ENCODE measurements at regions not wholly inside any gene's neighbourhood (a gene's known extent, or its start where the extent isn't known, plus 50 kb on each side); places are given as distances from the start of the nearest gene placed in this dataset.

DNA sequence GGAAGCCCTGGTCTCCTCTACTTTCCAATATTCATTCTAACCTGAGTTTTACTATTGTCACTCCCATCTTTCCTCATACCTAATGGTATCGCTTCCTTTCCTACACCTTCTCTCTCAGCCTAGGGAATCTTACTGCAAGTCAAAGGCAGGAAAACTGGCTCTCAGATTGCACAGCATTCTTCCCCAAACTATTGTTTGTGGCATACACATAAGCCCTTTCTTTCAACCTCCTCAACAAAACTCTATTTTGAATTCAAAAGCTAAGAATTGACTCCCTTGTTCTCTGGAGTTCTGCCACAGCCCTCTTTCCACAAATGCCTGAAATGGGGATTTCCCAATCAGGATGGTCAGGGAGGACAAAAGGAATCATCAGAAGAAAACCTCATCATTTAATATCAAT is 181.5 kb downstream of the FAM76B start:
- no TSS peak for BruUV-seq (replicated peaks)
- Histone ChIP-seq H3K4me2 (ENCODE audit: low read length) (no peak overlapping the region), H2AFZ (ENCODE audit: low read depth, low read length, poor library complexity, severe bottlenecking) (no peak overlapping the region), H3K9me3 (ENCODE audit: control insufficient read depth in 1 of 2, insufficient read depth in 1 of 2, low read depth in 1 of 2, low read length in 2 of 2) (no peaks in the 10 kb centered on the region), H3K27ac (ENCODE audit: low read depth, low read length) (no peak overlapping the region), H3K79me2 (ENCODE audit: insufficient read depth, low read length) (no peaks in the 10 kb centered on the region), H3K9me2 (ENCODE audit: insufficient read depth) (no peaks in the 10 kb centered on the region), H3K4me3 (replicated peaks in 1 of 2; ENCODE audit: low read depth in 1 of 2, low read length in 2 of 2) (no peak overlapping the region), H3K4me1 (ENCODE audit: control insufficient read depth in 1 of 2, insufficient read depth in 2 of 2, low read length in 2 of 2) (no peaks in the 10 kb centered on the region), H4K20me1 (ENCODE audit: insufficient read depth) (no peaks in the 10 kb centered on the region), H3K36me3 (ENCODE audit: control insufficient read depth in 1 of 2, insufficient read depth in 2 of 2, low read length in 2 of 2) (no peaks in the 10 kb centered on the region), H3K9ac (ENCODE audit: low read length) (no peak overlapping the region), H3K27me3 (ENCODE audit: insufficient read depth, low read length) (0 out of 2 replicates have a peak, but pooled peaks cover 4% of the 10 kb centered on the region)
- ChIA-PET CTCF (no interaction called here), RAD21 (ENCODE audit: low non-redundant PET in 1 of 2, low total read pairs in 2 of 2, uncharacterized antibody in 2 of 2, unreplicated experiment in 2 of 2) (no interaction called here), POLR2A (no interaction called here)
- TF ChIP-seq, protein P1, sequence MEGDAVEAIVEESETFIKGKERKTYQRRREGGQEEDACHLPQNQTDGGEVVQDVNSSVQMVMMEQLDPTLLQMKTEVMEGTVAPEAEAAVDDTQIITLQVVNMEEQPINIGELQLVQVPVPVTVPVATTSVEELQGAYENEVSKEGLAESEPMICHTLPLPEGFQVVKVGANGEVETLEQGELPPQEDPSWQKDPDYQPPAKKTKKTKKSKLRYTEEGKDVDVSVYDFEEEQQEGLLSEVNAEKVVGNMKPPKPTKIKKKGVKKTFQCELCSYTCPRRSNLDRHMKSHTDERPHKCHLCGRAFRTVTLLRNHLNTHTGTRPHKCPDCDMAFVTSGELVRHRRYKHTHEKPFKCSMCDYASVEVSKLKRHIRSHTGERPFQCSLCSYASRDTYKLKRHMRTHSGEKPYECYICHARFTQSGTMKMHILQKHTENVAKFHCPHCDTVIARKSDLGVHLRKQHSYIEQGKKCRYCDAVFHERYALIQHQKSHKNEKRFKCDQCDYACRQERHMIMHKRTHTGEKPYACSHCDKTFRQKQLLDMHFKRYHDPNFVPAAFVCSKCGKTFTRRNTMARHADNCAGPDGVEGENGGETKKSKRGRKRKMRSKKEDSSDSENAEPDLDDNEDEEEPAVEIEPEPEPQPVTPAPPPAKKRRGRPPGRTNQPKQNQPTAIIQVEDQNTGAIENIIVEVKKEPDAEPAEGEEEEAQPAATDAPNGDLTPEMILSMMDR (IDR thresholded peaks at IDR 0.05 in 2 of 3, conservative IDR thresholded peaks at IDR 0.05 in 1 of 3; ENCODE audit: borderline replicate concordance in 1 of 3, insufficient read depth in 1 of 3, low read depth in 2 of 3, low read length in 2 of 3): no peak
- TF ChIP-seq FOSL1 (IDR thresholded peaks at IDR 0.05; ENCODE audit: low read depth): no peak
- TF ChIP-seq, protein P2, sequence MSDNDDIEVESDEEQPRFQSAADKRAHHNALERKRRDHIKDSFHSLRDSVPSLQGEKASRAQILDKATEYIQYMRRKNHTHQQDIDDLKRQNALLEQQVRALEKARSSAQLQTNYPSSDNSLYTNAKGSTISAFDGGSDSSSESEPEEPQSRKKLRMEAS (IDR thresholded peaks at IDR 0.05): no peak
- intact Hi-C loops (cut with micrococcal nuclease): no loop called here
- DNase-seq (ENCODE audit: low read depth, low spot score) (no peak), ATAC-seq (no peak)

DNA sequence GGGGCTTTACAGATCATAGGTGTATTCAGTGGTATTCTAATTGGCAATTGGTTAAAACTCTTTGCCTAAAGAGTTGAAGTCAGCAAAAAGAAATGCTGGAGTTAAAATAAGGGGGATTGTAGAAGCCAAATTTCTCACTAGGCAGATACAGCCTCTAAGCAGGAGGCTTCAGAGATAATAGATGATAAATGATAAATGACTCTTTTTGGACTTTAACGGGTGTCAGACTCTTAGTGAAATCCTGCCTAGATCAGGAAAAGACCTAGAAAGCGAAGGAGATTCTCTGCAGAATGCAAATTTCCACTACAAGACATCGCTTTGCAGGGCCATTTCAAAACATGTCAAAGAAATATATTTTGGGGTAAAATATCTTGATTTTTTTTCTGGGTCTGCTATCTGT is 182.8 kb downstream of the FAM76B start:
- H3K4me3 ChIP-seq (replicated peaks in 1 of 2; ENCODE audit: low read depth in 1 of 2, low read length in 2 of 2): no peak overlapping the region
- ATAC-seq (no peak), DNase-seq (ENCODE audit: low read depth, low spot score) (no peak)
- no peaks in the 10 kb centered on the region for H3K79me2 ChIP-seq (ENCODE audit: insufficient read depth, low read length)
- H3K9me3 ChIP-seq (ENCODE audit: control insufficient read depth in 1 of 2, insufficient read depth in 1 of 2, low read depth in 1 of 2, low read length in 2 of 2): no peaks in the 10 kb centered on the region
- H3K36me3 ChIP-seq (ENCODE audit: control insufficient read depth in 1 of 2, insufficient read depth in 2 of 2, low read length in 2 of 2): no peaks in the 10 kb centered on the region
- no TSS peak for BruUV-seq (replicated peaks)
- intact Hi-C loops (cut with micrococcal nuclease): no loop called here
- ChIA-PET CTCF (no interaction called here), RAD21 (ENCODE audit: low non-redundant PET in 1 of 2, low total read pairs in 2 of 2, uncharacterized antibody in 2 of 2, unreplicated experiment in 2 of 2) (no interaction called here), POLR2A (no interaction called here)
- H3K27me3 ChIP-seq (ENCODE audit: insufficient read depth, low read length): 0 out of 2 replicates have a peak, but pooled peaks cover 4% of the 10 kb centered on the region
- H3K4me2 ChIP-seq (ENCODE audit: low read length): no peak overlapping the region
- TF ChIP-seq, protein P3, sequence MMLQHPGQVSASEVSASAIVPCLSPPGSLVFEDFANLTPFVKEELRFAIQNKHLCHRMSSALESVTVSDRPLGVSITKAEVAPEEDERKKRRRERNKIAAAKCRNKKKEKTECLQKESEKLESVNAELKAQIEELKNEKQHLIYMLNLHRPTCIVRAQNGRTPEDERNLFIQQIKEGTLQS (IDR thresholded peaks at IDR 0.05): no peak
- no peaks in the 10 kb centered on the region for H3K4me1 ChIP-seq (ENCODE audit: control insufficient read depth in 1 of 2, insufficient read depth in 2 of 2, low read length in 2 of 2)
- H4K20me1 ChIP-seq (ENCODE audit: insufficient read depth): no peaks in the 10 kb centered on the region
- H3K27ac ChIP-seq (ENCODE audit: low read depth, low read length): no peak overlapping the region
- no peaks in the 10 kb centered on the region for H3K9me2 ChIP-seq (ENCODE audit: insufficient read depth)
- H3K9ac ChIP-seq (ENCODE audit: low read length): no peak overlapping the region
- no peak overlapping the region for H2AFZ ChIP-seq (ENCODE audit: low read depth, low read length, poor library complexity, severe bottlenecking)

Measured in HCT116 (cell line).